HCT116 (cell line): ENCODE measurements at regions not wholly inside any gene's neighbourhood (a gene's known extent, or its start where the extent isn't known, plus 50 kb on each side); places are given as distances from the start of the nearest gene placed in this dataset.

Experiments used
- POLR2A ChIP-seq: IDR thresholded peaks from 2 replicates; pipeline ENCODE4 v1.7.0; 2011; ENCODE audit warnings: borderline replicate concordance; ENCODE audit not compliant: insufficient read depth, insufficient read length; ENCODE audit errors: extremely low read depth
- TCF7L2 ChIP-seq: IDR thresholded peaks from 2 replicates; pipeline ENCODE4 v1.7.0; 2011; ENCODE audit warnings: borderline replicate concordance, inconsistent platforms; ENCODE audit not compliant: insufficient read depth, insufficient read length; ENCODE audit errors: extremely low read depth
- ZFX ChIP-seq: fragments of 450-650 bp; IDR thresholded peaks from 2 replicates; pipeline ENCODE4 v1.6.1; 2017
- TF ChIP-seq, protein P1 (sequence below), 3 experiments: fragments of 200-600 bp in 1 of 3; sonication (generic) in 1 of 3; IDR thresholded peaks in 2 of 3; conservative IDR thresholded peaks in 1 of 3; 2 replicates each; pipeline ENCODE4 v1.5.1; 2012 to 2017; ENCODE audit warnings: low read depth in 2 of 3, low read length in 2 of 3, antibody characterized with exemption in 1 of 3, borderline replicate concordance in 1 of 3, control low read depth in 1 of 3, mild to moderate bottlenecking in 1 of 3, mixed read lengths in 1 of 3, mixed run types in 1 of 3, moderate library complexity in 1 of 3; ENCODE audit not compliant: insufficient read depth in 1 of 3

DNA sequence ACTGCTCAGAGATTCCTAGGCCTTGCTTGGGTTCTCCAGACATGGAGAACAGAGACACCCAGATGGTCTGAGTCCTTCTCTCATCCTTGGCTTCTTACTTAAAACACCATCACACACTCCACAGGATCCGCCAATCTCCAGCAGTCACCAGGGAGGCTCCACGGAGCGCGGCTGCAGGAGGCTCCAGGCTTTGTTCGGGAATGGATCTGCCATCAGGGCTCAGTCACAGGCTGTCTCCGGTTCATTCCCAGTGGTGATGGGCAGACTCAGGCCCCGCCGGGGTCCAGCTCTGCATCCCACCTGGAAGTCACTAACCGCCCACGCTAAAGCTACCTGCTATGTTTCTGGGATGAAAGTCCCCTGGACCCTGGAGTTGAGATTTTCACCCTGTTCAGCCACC is 312.9 kb downstream of the TCERG1L start:
- TF ChIP-seq, protein P1, sequence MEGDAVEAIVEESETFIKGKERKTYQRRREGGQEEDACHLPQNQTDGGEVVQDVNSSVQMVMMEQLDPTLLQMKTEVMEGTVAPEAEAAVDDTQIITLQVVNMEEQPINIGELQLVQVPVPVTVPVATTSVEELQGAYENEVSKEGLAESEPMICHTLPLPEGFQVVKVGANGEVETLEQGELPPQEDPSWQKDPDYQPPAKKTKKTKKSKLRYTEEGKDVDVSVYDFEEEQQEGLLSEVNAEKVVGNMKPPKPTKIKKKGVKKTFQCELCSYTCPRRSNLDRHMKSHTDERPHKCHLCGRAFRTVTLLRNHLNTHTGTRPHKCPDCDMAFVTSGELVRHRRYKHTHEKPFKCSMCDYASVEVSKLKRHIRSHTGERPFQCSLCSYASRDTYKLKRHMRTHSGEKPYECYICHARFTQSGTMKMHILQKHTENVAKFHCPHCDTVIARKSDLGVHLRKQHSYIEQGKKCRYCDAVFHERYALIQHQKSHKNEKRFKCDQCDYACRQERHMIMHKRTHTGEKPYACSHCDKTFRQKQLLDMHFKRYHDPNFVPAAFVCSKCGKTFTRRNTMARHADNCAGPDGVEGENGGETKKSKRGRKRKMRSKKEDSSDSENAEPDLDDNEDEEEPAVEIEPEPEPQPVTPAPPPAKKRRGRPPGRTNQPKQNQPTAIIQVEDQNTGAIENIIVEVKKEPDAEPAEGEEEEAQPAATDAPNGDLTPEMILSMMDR (IDR thresholded peaks at IDR 0.05 in 2 of 3, conservative IDR thresholded peaks at IDR 0.05 in 1 of 3; ENCODE audit: borderline replicate concordance in 1 of 3, insufficient read depth in 1 of 3, low read depth in 2 of 3, low read length in 2 of 3) = no peak
- TF ChIP-seq TCF7L2 (no peak), POLR2A (no peak), ZFX (no peak)
